NCI-H2171 (cell line): ENCODE measurements at regions not wholly inside any gene's neighbourhood (a gene's known extent, or its start where the extent isn't known, plus 50 kb on each side); places are given as distances from the start of the nearest gene placed in this dataset.

Experiments used
- DNase-seq: peaks from one replicate; lab custom pipeline; 2025; lab: John Stamatoyannopoulos, UW

DNA sequence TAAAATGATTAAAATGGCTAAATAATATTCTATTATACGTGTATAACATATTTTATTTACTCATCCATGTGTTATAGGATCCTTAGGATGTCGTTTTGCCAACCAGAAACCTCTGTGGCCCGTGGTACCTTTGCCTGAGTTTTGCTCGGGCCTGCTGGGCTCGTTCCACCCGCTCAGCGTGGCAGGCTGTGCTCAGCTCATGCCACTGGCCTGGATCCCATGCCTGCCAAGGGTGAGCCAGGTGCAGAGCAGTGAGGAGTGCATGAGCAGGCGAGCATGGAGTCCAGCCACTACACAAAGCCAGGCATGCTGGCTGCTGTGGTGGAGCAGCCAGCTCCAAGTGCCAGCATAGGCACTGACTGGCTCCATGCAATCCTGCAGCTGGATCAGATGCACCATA, 417.2 kb downstream of the TTLL7 start:
- DNase-seq, result no peak

DNA sequence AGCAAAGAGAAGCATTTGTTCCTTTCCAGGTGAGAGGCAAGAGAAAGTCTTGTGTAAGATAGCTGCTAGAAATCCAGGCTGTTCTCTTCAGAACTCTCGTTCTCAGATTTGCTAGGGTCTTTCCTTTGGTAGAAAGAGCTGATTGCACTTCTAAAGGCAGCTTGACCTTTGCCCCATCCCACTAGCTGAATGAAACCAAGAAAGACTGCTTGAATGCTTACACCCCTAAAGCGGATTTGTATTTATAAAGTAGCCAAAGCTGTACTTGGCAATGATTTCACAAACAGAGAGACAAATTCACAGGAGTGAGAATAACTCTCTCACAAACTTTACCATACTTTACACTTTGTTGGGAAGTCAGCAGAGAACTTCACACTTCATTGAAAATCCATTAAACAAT, 424.1 kb downstream of the TTLL7 start:
- no peak for DNase-seq

DNA sequence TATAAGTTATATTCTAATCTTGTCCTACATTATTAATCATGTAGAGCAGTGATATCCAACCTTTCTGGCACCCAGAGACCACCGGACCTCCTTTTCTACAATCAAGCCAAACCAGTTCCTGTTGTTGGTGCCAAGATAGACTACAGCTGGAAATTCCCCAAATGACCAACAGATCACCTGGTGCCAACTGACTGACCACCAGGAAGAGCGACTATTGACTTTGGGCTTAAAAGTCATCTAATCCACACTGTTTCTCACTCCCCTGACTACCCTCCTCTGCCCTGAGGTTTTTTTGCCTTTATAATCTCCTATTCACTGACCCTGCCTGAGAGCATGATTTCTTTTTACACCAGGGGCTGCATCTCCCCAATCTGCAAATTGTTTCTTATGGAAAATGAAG, 425.2 kb downstream of the TTLL7 start:
- no peak for DNase-seq

DNA sequence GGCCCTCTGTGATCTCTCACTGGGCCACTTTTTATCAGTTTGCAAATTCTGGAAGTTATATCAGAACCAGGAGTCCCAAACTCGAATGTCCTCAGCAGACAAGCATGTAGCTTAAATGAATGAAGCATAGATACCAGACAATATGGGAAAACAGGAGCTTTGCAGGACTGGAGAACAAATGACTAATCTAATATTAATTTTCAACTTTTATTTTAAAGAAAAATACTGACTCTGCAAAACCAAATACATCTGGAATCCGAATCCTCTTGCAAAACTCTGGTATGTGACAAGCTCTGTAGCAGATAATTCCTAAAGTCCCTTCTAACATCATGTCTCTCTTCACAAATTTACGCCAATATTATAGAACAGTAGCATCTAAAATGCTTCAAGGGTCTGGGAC, 427.4 kb downstream of the TTLL7 start:
- no peak for DNase-seq

DNA sequence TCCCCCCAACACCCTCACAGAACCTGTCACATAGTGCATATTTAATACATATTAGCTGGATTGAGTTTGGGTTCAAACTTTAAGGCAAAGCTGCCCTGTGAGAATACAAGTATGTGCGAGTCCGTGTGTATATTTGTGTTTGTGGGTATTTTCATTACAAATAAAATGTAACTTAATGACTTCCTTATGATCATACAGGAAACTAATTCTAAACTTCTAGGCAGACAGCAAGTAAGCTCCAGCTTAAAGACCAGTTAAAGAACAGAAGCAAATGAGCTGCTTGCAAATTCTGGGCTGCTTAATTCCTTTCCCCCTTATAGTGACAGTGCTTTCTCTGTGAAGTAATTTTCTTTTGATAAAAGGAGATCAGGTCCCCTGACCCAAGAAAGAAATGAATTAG, 437.6 kb downstream of the TTLL7 start:
- no peak for DNase-seq

DNA sequence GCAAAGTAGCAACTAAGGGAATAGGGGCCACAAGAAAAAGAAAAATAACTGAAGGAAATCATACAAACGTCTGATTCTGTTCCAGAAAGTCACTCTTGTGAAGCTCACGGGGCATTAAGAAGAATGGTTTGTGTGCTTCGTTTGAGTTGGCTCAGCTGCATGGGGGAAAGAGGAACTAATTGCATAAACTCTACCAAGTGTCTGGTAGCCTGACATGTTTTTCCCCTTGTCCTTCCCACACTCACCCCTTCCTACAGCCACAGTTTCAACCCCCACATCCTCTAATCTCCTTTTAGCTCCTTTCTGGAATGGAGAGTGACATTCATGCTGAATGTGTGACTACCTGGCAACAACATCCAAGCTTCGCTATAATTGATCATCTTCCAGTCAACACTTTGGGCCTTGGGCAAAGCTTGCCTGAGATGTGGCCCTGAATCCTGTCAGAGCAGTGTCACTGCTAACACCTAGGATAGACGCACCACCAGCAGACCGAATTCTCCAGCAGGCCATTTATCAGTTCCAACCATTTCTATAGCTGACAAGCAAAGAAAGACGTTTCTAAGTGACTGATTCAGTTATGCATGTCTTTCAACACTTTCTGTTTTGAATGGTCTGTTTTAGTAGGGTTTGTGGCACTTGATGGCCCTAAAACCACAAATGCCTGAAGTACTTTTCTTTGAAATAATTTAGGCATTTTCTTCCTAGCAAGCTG, 439.6 kb downstream of the TTLL7 start:
- no peak for DNase-seq

DNA sequence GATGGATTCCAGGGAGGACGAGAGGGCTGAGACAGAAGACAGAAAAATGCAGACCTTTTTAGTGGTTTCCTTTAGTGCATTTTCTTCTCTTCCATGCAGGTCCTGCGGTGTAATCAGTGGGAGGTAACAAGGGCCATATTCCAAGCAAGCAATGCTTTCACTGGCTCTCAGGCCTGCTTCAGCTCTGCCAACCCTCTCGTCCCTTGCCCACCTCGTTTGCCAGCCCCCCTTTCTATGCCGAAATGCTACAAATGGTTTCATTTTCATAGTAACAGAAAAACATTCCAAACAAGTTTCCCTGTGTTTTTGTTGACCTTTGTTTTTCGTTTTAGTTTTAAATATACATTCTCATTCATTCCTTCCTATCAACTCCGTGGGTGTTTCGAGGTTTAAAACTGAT, 443.1 kb downstream of the TTLL7 start:
- no peak for DNase-seq

DNA sequence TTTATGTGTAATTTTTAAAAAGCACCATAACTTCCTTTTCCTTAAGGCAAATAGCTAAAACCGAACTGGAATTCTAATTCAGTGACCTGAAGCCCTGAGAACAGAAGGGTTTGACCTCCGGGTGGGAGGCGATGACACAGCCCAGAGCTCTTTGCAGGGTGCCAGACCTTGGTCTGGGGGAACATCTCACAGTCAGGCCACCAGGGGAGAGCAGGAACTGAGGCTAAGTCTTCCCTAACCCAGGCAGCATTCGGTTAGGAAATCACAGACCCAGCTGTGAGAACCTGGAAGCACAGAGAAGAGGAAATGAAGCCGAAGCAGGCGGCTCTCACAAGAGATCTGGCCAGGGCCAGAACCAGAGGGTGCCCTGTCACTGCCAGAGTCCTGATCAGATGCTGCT, 444.8 kb downstream of the TTLL7 start:
- DNase-seq, result no peak

DNA sequence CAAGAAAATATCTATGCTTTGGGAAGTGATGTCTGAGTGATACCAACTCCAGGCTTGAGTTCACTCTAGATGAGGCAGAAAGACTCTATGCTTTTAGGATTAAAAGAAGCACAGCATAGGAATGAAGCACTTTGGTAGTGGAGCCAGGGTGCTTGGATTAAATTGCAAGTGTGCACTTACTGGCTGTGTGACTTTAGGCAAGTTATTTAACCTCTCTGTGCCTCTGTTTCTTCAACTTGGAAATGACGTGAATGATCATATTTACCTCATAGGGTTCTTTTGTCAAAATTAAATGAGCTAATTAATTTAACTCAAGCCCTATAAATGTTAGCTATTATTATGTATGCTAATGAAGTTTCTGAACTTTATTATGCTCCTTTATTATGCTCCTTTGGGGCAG, 446.1 kb downstream of the TTLL7 start:
- DNase-seq, result no peak

DNA sequence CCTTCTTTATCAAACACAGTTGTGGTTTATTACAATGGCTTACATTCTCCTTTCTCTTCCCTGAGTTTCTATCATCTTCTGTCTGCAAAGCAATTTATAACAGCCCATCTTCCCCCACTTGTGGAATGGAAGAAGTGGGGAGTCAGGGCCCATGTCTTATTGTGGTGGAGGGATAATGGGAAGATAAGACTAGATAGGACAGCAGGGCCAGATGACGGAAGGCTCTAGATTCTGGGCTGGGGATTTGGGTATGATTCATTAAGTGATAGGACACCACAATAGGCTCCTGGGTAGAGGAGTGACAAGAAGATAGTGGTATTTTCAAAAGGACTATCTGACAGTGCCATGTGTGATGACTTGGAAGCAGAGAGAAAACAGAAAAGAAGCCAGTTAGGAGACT, 450.6 kb downstream of the TTLL7 start:
- DNase-seq, result no peak

DNA sequence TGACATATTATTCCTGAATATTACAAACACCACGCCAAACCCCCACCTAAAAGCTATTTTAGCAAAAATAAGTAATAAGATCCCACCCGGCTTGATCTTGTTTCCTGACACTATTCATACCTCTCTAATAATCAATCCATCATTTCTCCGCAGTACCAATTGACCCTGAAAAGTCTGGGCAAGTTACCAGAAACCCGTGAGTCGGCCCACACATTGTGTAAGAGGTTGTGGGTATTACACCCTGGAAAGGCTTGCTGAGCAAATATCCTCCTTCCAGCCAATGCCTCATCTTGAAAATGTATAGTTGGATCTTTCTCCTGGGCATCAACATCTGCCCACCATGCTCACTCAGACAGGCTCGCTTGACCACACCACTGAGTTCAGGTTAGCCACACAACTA, 451.0 kb downstream of the TTLL7 start:
- DNase-seq, result no peak

DNA sequence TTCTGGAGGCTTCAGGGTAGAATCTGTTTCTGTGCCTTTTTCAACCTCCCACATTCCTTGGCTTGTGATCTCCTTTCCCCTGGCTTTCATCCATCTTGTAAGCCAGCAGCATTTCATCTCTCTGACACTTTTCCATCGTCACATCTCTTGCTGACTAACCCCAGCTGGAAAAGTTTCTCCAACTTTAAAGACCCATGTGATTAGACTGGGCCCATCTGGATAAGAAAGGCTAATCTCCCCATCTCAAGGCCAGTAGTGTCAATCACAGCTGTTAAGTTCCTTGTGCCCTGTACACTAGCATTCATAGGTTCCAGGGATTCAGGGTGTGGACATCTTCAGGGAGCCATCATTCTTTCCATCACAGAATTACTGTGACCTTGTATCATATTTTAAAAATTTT, 452.1 kb downstream of the TTLL7 start:
- no peak for DNase-seq

DNA sequence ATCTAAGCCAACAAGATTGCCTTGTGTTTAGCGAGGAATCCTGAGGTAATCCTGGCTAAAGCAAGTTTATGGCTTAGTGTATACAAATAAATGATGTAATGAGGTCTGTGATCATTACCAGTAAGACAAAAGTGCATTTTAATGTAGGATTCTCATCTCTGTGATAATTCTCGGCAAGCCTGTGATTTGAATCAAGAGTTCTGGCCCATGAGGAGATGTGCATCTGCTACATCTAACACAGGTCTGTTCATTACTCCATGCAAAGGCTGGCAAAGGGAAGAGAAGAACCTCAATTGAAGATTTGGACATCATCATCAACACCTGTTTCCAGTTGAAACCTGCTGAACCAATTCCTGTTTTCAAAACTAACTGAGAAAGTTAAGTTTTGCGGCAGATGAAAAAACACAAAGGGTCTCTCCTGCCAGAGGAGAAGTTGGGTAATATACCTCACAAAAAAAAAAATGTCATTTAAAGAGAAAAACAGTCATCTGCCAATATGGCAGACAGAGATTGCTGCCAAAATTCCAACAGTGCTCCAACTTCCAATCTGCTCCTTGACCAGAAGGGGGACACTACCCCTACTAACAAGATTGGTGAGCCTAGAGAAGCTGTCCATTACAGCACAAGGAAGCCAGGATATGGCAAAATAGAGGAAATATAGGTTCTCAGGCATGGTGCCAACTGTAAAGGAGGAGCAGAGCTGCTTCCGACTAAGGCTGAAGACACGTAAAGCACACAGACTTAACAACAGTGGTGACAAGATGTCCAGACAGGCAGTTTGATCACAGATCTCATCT, 453.7 kb downstream of the TTLL7 start:
- no peak for DNase-seq

DNA sequence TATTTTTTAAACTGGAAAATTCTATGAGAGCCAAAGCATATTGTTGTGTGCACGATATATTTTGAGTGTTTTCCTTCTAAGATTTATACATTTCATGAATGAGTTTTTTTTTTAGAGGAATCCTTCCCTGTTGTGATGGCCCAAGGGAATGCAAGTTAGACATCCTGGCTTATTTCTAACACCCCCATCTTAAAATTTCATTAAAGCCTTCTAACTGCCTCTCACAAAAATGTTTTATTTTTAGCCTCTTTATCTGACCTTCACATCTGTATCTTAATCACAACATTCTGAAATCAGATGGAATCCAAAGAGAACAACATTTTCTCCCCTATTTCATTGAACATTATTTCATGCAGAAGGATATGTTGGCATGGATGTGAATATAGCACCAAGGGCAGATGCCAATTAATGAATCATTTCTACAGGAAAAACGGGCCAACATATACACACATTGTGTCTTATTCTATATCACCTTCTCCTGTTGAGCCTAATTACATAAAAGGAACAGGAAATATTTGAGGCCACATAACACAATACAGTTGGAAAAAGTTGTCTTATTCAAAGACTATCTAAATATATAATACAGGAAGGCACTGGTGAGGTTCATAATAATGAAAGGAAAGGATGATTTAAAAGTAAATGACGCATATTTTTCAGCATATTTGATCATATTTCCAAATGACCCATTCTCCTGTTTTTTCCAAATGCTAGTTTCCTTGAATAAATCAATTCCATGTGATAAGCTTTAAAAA, 455.5 kb downstream of the TTLL7 start:
- DNase-seq, result no peak

DNA sequence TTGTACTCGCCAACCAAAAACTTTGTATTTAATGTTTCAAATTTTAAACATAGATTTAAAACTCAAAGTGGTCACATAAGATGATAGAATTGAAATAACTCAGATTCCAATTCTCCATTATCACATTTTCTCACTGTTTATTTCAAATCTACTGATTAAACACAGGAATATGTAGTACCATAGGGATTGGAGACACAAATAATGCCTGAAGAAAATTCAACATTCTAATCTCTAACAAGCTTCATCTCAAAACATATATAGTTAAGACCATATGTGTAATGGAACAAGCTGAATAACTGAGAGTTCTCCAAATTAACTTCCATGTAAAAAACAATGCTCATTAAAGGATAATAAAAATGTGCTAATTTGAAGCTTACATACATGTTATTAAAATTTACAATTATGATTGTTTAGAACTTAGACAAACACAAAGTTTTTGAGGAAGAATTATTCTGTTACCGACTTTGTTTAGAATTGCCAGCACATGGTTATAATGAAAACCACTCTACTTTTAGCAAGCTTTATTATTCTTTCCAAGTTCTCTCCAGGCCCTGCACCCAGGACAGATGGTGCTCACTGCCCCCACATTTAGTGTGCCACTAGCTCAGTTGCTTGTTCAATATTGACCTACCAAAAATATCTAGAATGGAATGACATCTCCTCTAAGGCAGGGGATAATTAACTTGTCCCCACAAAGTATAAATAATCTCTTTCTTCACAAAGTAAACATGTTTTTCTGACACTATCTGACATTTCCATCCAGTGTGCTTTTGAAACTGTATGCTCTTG, 467.2 kb downstream of the TTLL7 start:
- no peak for DNase-seq

DNA sequence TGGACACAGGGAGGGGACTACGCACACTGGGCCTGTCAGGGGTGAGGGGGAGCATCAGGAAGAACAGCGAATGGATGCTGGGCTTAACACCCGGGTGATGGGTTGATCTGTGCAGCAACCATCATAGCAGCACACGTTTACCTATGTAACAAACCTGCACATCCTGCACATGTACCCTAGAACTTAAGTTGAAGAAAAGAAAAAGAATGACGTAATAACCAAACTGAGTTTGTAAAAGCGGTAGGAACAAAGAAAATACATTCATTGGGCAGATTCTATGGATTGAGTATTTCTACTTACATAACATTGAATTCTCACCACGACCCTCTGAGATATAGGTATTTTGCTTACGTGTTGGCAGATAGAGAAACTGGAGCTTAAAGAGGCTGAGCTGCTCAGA, 468.4 kb downstream of the TTLL7 start:
- no peak for DNase-seq

DNA sequence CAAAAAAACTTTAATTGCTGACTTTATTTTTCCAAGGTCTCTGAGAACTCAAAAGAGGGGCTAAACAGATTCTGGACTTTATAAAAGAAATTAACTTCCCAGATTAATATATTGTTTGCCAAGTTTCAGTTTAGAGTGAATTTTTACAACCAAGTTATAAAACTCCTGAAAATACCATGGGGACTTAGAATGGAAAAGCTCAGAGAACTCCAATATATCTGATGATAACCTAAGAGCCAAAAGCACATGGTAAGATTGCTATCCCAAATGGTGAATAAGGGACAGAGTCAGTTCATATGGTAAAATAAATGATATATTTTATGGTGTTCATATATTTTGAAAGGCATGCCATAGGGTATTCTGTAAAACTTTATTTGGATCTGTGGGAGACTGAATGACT, 470.9 kb downstream of the TTLL7 start:
- no peak for DNase-seq

DNA sequence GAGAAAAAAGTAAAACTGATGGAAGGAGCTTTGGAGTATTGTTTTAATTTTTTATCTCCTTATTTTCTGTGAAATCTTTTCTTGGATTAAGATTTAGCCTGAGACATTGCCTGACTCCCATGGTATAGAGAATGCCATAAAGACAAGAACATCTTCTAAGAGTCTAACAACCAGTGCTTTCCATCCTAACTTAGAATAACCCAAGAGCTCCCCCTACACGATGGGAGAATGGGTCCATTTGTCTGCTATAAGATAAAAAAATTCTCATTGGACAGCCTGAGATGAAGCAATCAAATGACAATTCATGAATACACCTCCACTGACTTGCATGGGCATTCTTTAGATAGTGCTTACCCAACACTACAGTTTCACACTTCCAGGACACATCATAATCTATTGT, 478.1 kb downstream of the TTLL7 start:
- DNase-seq, result no peak

DNA sequence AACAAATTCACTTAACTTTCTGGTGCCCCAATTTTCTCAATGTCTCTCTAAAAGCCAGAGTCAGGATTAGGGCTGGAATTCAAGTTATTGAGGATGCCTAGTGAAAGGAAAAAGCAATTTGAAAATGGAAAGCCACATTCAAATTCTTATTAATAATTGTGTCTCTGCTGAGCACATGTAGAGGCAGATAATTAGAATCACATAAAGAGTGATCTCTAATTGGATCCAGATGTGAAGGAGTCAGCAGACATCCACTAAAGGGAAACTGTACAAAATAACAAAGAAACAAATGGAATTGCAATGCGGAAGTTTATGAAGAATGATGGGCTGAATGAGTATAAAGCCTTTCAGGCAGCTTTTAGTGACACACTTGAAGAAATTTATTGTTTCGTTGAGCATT, 482.6 kb downstream of the TTLL7 start:
- DNase-seq, result no peak

DNA sequence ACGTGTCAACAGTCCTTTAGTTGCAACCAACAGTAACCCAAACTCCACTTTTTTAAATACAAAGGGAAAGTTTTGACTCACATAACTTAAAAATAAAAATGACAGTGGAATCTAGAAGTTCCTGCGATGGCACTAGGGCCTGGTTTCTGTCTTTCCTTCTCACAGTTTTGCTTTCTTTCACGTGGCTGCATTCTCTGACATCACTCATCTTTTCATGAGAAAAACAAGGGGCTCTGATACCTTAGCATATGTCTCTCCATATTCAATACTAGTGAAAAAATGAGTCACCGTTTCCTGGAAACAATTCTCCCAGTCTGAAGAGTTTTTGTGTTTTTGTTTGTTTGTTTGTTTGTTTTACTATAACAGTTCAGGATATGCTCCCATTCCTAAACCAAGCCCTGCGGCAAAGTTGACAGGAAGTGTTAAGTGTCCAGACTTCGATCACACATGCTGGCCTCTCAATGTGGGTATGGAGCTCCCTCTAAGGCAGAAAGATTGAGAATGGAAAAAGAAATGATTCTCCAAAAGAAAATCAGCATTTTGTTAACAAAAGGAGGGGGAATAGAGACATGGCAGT, 483.3 kb downstream of the TTLL7 start:
- no peak for DNase-seq

DNA sequence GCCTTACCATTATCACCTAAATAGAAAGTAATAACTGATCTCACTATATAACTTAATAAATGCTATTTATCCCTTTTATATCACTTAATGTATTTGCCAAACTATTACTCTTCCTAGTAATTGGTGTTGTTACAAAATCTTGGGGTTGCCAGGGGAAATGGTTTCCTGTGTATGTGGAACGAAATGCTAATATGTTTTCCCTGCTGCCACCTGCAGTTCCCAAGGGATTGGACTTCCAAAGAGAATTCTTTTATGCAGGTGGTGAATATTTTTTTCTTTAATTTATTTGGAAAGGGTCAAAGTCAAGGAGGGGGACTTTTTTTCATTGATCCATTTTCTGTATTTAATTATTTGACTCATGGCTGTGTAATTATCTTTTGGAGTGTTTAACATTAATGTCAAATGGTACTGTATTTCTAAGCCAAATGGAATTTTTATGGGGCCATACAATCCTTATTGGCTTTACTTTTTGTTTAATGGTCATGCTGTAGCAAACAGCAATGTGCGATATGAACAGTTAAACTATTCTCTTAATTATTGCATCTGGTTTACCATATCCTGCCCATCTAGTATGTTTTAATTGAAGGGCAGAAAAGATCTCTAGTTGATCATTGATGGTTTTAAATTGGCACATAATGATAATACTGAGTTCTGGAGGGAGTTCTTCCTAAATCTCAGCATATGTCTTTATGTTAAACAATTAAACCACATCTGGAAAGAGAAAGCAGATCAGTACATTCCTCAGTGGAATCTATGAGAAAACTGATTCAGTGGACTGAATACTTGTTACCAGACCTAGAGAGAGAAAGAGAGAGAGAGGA, 486.3 kb downstream of the TTLL7 start:
- peak; percentile 17 for DNase-seq
